ENCODE measurements at regions not wholly inside any gene's neighbourhood (a gene's known extent, or its start where the extent isn't known, plus 50 kb on each side); places are given as distances from the start of the nearest gene placed in this dataset.

GRCh38 chr2:237156031-237156856 is 70.6 kb downstream of the COPS8 start:
- no peak for TF ChIP-seq MLX (CRISPR knock-in tag; conservative IDR thresholded peaks at IDR 0.05)
- TF ChIP-seq ZNF354B (CRISPR knock-in tag; IDR thresholded peaks at IDR 0.05), result no peak
- TF ChIP-seq POLR2A (conservative IDR thresholded peaks at IDR 0.05), result no peak
- no peak for TF ChIP-seq SMAD1 (IDR thresholded peaks at IDR 0.05; ENCODE audit: low read depth, low read length, partially characterized antibody)
- no peak for TF ChIP-seq PHTF2 (CRISPR knock-in tag; IDR thresholded peaks at IDR 0.05)
- TF ChIP-seq TFAP4 (CRISPR knock-in tag; IDR thresholded peaks at IDR 0.05; ENCODE audit: borderline replicate concordance), result no peak
- TF ChIP-seq ADNP (tag; IDR thresholded peaks at IDR 0.05), result no peak
- no peak for TF ChIP-seq TCF7 (IDR thresholded peaks at IDR 0.05; ENCODE audit: borderline replicate concordance)
- no peak for TF ChIP-seq ZNF318 (IDR thresholded peaks at IDR 0.05; ENCODE audit: borderline replicate concordance in 1 of 2, low read depth in 1 of 2)
- TF ChIP-seq GTF2F1 (IDR thresholded peaks at IDR 0.05; ENCODE audit: low read depth, low read length), result no peak
- TF ChIP-seq STAT6 (CRISPR knock-in tag; IDR thresholded peaks at IDR 0.05), result no peak
- no peak for TF ChIP-seq HDGF (IDR thresholded peaks at IDR 0.05)
